Neural cell (in vitro differentiated cells): ENCODE measurements at regions not wholly inside any gene's neighbourhood (a gene's known extent, or its start where the extent isn't known, plus 50 kb on each side); places are given as distances from the start of the nearest gene placed in this dataset.

Experiments used
- H2AFZ ChIP-seq: fragments of 200-600, 300-800 bp; sonication (generic), shearing (Covaris generic); 2 replicates; pipeline ENCODE4 v1.6.0; 2014; ENCODE audit warnings: low read depth, mild to moderate bottlenecking, antibody characterized with exemption, low read length, moderate library complexity
- H3F3A ChIP-seq: fragments of 200-600 bp; shearing (Covaris generic); 2 replicates; pipeline ENCODE4 v1.6.1; 2016; ENCODE audit warnings: mild to moderate bottlenecking, moderate library complexity, mixed read lengths, antibody characterized with exemption, low read length; ENCODE audit not compliant: insufficient read depth, poor library complexity, severe bottlenecking
- H3K27ac ChIP-seq: fragments of 200-600, 300-800 bp; sonication (generic), shearing (Covaris generic); 2 replicates; pipeline ENCODE4 v1.5.1; 2014; ENCODE audit warnings: mild to moderate bottlenecking, low read length, moderate library complexity
- H3K27me3 ChIP-seq: fragments of 300-800, 200-600 bp; sonication (generic), shearing (Covaris generic); 2 replicates; pipeline ENCODE4 v1.6.0; 2014; ENCODE audit warnings: mild to moderate bottlenecking, low read depth, low read length, moderate library complexity; ENCODE audit not compliant: insufficient read depth
- H3K36me3 ChIP-seq: fragments of 300-800, 200-600 bp; sonication (generic), shearing (Covaris generic); 2 replicates; pipeline ENCODE4 v1.5.1; 2014; ENCODE audit warnings: mild to moderate bottlenecking, antibody characterized with exemption, low read length, moderate library complexity; ENCODE audit not compliant: insufficient read depth
- H3K4me2 ChIP-seq: fragments of 300-800, 200-600 bp; sonication (generic), shearing (Covaris generic); 2 replicates; pipeline ENCODE4 v1.6.0; 2014; ENCODE audit warnings: mild to moderate bottlenecking, low read length
- H3K4me3 ChIP-seq: fragments of 300-800, 200-600 bp; sonication (generic), shearing (Covaris generic); 2 replicates; pipeline ENCODE4 v1.5.1; 2014; ENCODE audit warnings: mild to moderate bottlenecking, low read length, moderate library complexity
- H3K79me2 ChIP-seq: fragments of 200-600 bp; shearing (Covaris generic); replicated peaks from 2 replicates; pipeline ENCODE4 v1.6.0; 2014; ENCODE audit warnings: mild to moderate bottlenecking, low read length, moderate library complexity; ENCODE audit not compliant: insufficient read depth
- H3K9ac ChIP-seq: fragments of 300-800, 200-600 bp; sonication (generic), shearing (Covaris generic); 2 replicates; pipeline ENCODE4 v1.6.1; 2016; ENCODE audit warnings: mild to moderate bottlenecking, low read length, mixed read lengths
- H3K9me2 ChIP-seq: fragments of 200-600 bp; shearing (Covaris generic); 2 replicates; pipeline ENCODE4 v1.6.1; 2016; ENCODE audit warnings: mild to moderate bottlenecking, low read length, mixed read lengths; ENCODE audit not compliant: insufficient read depth
- H3K9me3 ChIP-seq: fragments of 200-600, 300-800 bp; sonication (generic), shearing (Covaris generic); 2 replicates; pipeline ENCODE4 v1.6.1; 2016; ENCODE audit warnings: mild to moderate bottlenecking, mixed run types, low read length, moderate library complexity, mixed read lengths
- H4K20me1 ChIP-seq: fragments of 200-600 bp; shearing (Covaris generic); 2 replicates; pipeline ENCODE4 v1.6.1; 2016; ENCODE audit warnings: mild to moderate bottlenecking, mixed run types; ENCODE audit not compliant: insufficient read depth
- EP300 ChIP-seq: fragments of 450-650 bp; conservative IDR thresholded peaks from 2 replicates; pipeline ENCODE4 v1.6.1; 2014; ENCODE audit warnings: antibody characterized with exemption, mild to moderate bottlenecking, moderate library complexity; ENCODE audit not compliant: poor library complexity, severe bottlenecking
- EZH2 ChIP-seq: fragments of 200-600, 300-800 bp; shearing (Covaris generic), sonication (generic); IDR thresholded peaks from 2 replicates; pipeline ENCODE4 v1.6.1; 2014; ENCODE audit warnings: antibody characterized with exemption, low read length, borderline replicate concordance, mild to moderate bottlenecking; ENCODE audit not compliant: insufficient read depth, poor library complexity, severe bottlenecking
- MXI1 ChIP-seq: fragments of 450-650 bp; conservative IDR thresholded peaks from 2 replicates; pipeline ENCODE4 v1.6.1; 2014; ENCODE audit warnings: antibody characterized with exemption, mild to moderate bottlenecking; ENCODE audit not compliant: poor library complexity, severe bottlenecking
- POLR2AphosphoS5 ChIP-seq: IDR thresholded peaks from 2 replicates; pipeline ENCODE4 v1.6.1; 2012
- RAD21 ChIP-seq: fragments of 450-650 bp; conservative IDR thresholded peaks from 2 replicates; pipeline ENCODE4 v1.6.1; 2014; ENCODE audit warnings: antibody characterized with exemption, mild to moderate bottlenecking, moderate library complexity
- SMC3 ChIP-seq: fragments of 450-650 bp; conservative IDR thresholded peaks from 2 replicates; pipeline ENCODE4 v1.6.1; 2014; ENCODE audit warnings: antibody characterized with exemption, mild to moderate bottlenecking, moderate library complexity; ENCODE audit not compliant: poor library complexity
- TAF1 ChIP-seq: IDR thresholded peaks from 2 replicates; pipeline ENCODE4 v1.6.1; 2012; ENCODE audit warnings: low read depth
- TF ChIP-seq, protein P1 (sequence below): fragments of 450-650 bp; IDR thresholded peaks from 2 replicates; pipeline ENCODE4 v1.5.1; 2014; ENCODE audit warnings: antibody characterized with exemption, mild to moderate bottlenecking, moderate library complexity; ENCODE audit not compliant: poor library complexity, severe bottlenecking
- TF ChIP-seq, protein P2 (sequence below): IDR thresholded peaks from 2 replicates; pipeline ENCODE4 v1.6.1; 2012; ENCODE audit warnings: borderline replicate concordance

DNA sequence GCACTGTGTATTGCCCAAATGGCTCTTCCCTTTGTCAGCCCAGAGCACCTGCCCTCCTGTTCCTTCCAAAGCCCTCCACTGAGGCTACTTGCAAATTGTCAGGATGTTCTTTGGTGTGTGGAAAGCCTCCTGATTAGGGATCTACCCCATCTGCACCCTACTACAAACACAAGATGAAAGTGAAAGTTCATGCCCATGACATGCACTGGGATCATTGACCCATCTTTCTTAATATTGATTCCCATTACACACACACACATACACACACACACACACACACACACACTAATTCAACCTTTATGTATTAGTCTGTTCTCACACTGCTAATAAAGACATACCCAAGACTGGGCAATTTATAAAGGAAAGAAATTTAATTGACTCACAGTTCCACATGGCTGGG lies 213.7 kb upstream of the IGFBP3 start:
- Histone ChIP-seq H4K20me1 (no peaks in the 10 kb centered on the region), H3K9me3 (no peaks in the 10 kb centered on the region), H3K9me2 (no peaks in the 10 kb centered on the region), H3K9ac (no peak overlapping the region), H3K36me3 (no peaks in the 10 kb centered on the region), H2AFZ (no peak overlapping the region), H3K79me2 (no peaks in the 10 kb centered on the region), H3F3A (no peaks in the 10 kb centered on the region), H3K4me3 (no peak overlapping the region), H3K4me2 (no peak overlapping the region), H3K27me3 (no peaks in the 10 kb centered on the region), H3K27ac (no peak overlapping the region)
- TF ChIP-seq, protein P1, sequence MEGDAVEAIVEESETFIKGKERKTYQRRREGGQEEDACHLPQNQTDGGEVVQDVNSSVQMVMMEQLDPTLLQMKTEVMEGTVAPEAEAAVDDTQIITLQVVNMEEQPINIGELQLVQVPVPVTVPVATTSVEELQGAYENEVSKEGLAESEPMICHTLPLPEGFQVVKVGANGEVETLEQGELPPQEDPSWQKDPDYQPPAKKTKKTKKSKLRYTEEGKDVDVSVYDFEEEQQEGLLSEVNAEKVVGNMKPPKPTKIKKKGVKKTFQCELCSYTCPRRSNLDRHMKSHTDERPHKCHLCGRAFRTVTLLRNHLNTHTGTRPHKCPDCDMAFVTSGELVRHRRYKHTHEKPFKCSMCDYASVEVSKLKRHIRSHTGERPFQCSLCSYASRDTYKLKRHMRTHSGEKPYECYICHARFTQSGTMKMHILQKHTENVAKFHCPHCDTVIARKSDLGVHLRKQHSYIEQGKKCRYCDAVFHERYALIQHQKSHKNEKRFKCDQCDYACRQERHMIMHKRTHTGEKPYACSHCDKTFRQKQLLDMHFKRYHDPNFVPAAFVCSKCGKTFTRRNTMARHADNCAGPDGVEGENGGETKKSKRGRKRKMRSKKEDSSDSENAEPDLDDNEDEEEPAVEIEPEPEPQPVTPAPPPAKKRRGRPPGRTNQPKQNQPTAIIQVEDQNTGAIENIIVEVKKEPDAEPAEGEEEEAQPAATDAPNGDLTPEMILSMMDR = no peak
- no peak for TF ChIP-seq EP300
- TF ChIP-seq RAD21 = no peak
- no peak for TF ChIP-seq MXI1
- TF ChIP-seq, protein P2, sequence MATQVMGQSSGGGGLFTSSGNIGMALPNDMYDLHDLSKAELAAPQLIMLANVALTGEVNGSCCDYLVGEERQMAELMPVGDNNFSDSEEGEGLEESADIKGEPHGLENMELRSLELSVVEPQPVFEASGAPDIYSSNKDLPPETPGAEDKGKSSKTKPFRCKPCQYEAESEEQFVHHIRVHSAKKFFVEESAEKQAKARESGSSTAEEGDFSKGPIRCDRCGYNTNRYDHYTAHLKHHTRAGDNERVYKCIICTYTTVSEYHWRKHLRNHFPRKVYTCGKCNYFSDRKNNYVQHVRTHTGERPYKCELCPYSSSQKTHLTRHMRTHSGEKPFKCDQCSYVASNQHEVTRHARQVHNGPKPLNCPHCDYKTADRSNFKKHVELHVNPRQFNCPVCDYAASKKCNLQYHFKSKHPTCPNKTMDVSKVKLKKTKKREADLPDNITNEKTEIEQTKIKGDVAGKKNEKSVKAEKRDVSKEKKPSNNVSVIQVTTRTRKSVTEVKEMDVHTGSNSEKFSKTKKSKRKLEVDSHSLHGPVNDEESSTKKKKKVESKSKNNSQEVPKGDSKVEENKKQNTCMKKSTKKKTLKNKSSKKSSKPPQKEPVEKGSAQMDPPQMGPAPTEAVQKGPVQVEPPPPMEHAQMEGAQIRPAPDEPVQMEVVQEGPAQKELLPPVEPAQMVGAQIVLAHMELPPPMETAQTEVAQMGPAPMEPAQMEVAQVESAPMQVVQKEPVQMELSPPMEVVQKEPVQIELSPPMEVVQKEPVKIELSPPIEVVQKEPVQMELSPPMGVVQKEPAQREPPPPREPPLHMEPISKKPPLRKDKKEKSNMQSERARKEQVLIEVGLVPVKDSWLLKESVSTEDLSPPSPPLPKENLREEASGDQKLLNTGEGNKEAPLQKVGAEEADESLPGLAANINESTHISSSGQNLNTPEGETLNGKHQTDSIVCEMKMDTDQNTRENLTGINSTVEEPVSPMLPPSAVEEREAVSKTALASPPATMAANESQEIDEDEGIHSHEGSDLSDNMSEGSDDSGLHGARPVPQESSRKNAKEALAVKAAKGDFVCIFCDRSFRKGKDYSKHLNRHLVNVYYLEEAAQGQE = no peak
- no peak for TF ChIP-seq TAF1
- no peak for TF ChIP-seq POLR2AphosphoS5
- no peak for TF ChIP-seq SMC3
- no peak for TF ChIP-seq EZH2

DNA sequence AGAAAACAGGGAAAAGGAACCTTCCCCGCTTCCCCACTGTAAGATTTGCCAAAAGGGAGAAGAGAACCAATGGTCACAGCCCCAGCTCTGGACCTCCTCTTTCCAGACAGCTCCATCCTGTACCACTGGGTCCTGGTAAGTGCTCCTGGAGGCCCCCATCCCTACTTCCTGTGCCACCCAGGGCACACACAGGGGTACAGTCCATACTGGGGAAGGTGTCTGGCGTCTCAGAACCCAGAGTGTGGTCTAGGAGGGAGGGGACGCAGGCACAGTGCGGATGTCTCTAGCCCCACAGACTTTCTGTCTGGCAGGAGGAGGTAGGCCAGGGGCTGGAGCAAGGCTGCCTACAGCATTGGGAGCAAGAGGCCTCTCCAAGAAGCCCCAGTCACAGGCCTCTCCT lies 213.3 kb upstream of the IGFBP3 start:
- Histone ChIP-seq H3K36me3 (no peaks in the 10 kb centered on the region), H3K9me2 (no peaks in the 10 kb centered on the region), H3K27ac (no peak overlapping the region), H3K9me3 (no peaks in the 10 kb centered on the region), H3F3A (no peaks in the 10 kb centered on the region), H3K4me3 (no peak overlapping the region), H3K9ac (no peak overlapping the region), H4K20me1 (no peaks in the 10 kb centered on the region), H3K79me2 (no peaks in the 10 kb centered on the region), H3K4me2 (no peak overlapping the region), H2AFZ (no peak overlapping the region), H3K27me3 (no peaks in the 10 kb centered on the region)
- TF ChIP-seq EP300 (no peak), TAF1 (no peak), RAD21 (no peak), SMC3 (no peak), EZH2 (no peak), MXI1 (no peak), POLR2AphosphoS5 (no peak)
- TF ChIP-seq, protein P2 = no peak
- TF ChIP-seq, protein P1 = no peak
